ENCODE measurements at regions not wholly inside any gene's neighbourhood (a gene's known extent, or its start where the extent isn't known, plus 50 kb on each side); places are given as distances from the start of the nearest gene placed in this dataset.

DNA sequence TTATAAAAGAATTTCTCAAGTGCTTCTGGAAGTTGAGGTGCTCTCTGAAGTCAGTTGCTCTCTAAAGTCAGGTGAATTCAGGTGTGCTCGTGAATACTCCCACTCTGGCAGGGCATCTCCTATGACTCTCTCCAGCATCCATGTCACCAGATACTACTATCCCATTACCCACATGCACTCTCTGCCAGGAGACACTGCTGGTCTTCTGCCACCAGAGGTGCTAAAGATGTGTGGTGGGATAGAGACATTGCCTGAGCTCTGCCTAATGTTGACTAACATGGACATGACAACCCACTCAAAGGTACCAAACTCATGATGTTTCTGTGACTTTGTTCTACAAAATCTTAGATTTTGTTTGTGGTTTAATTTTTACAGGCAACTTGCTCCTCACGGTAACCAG lies 106.4 kb upstream of the HNRNPA3 start:
- DNase-seq (ENCODE audit: low spot score), result no peak

DNA sequence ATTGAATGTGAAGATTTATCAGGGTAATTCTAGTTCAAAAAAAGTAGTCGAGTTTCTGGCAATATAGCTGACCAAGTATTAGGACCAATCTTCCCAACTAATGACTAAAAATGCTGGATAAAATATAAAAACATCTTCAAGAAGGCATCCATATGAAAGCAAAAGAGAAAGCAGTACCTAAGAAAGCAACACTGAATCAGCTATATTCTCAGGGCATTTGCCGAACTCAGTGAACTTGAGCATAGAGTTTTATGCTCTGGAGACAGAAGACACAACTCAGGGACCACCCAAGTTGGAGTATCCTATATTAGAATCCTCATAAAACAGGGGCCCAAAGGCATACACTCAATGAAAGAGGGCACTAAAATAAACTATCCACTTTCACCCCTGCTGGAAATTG lies 103.7 kb upstream of the HNRNPA3 start:
- no peak for DNase-seq (ENCODE audit: low spot score)

DNA sequence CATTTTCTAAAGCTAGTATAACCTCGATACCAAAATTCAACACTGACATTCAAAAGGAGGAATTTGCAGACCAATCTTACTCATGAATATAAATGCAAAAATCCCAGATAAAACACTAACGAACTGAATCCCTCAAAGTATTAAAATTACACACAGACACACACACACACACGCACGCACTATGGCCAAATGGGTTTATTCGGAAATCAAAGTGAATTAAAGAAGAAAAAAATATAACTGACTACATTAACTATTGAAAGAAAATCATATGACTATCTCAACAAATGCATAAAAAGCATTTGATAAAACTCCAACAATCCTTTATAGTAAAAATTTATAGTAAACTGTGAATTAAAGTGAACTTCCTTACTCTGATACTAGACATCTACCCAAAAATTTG lies 97.9 kb upstream of the HNRNPA3 start:
- no peak for DNase-seq (ENCODE audit: low spot score)

DNA sequence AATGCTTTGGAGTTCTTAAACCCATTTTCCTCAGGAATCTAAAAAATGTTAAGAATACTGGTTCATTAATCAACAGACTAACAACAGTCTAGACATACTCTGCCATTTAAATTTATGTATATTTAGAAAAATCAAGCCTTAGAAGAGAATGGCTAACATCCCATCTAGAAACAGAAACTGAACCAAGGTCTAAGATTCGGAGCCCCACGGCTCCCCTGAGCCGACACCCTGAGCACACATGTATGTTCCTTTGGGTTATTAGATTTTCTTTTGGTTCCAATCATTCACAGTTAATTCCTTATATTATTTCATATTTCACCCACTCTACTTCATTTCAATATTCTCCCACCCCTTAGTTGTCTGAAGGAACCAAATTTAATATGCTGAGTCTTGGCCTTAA lies 94.8 kb upstream of the HNRNPA3 start:
- no peak for DNase-seq (ENCODE audit: low spot score)

DNA sequence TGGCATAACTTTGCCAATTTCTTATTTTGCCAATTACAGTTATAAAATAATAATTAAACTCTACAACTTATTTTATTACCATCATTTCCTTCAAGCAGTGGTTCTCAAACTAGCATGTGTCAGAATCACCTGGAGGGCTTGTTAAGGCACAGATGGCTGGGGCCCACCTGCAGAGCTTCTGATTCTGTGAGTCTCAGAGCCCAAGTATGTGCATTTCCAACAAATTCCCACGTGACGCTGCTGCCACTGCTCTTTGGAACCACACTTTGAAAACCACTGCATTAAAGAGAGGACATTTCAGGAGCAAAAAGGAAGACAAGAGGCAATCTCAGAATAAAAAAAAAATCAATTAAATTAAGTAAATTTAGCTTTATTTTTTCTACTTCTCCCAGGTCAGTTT lies 94.0 kb upstream of the HNRNPA3 start:
- DNase-seq (ENCODE audit: low spot score), result no peak

DNA sequence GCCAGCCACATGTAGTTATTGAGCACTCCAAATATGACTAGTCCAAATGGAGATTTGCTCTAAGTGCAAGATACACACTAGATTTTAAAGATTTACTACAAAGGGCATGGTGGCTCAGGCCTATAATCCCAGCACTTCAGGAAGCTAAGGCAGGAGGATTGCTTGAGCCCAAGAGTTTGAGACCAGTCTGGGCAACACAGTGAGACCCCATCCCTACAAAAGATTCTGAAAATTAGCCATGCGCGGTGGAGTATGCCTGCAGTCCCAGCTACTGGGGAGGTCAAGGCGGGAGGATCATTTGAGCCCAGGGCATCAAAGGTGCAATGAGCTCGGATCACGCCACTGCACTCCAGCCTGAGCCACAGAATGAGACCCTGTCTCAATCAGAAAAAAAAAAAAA lies 93.5 kb upstream of the HNRNPA3 start:
- DNase-seq (ENCODE audit: low spot score), result no peak

DNA sequence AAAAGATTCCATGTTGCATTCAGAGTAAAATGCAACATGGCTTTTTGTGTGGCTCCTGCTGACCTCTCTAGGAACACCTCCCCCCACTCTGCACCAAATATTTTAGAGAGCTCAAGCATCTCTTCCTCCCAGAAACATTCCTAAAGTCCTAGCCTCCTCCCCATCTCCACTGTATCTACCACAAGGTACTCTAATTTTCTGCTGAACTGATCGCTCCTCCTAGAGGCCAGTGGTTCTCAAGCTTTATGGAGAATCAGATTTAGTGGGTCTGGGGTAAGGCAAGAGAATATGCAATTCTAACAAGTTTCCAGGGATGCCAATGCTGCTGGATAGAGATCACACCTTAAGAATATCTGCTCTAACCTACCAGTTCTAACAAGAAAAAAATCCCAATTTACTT lies 89.5 kb upstream of the HNRNPA3 start:
- DNase-seq (ENCODE audit: low spot score), result no peak

DNA sequence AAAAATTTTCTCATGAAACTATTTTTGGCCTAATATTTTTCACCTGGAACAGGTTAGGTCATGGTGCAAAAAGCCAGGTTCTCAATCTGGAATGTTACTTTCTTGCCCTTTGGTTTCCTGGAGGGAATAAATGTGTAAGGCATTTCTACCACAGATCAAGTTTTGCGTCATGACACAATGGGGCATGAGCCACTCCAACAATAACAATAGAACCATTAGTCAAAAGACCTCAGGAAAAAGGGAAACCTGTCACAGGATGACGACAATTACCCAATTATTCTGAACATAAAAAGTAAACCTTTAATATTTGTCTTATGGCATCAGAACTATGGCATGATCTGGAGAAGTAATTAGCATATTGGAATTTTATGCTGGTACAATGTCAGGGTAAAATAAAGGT lies 88.2 kb upstream of the HNRNPA3 start:
- peak; percentile 28 for DNase-seq (ENCODE audit: low spot score)

DNA sequence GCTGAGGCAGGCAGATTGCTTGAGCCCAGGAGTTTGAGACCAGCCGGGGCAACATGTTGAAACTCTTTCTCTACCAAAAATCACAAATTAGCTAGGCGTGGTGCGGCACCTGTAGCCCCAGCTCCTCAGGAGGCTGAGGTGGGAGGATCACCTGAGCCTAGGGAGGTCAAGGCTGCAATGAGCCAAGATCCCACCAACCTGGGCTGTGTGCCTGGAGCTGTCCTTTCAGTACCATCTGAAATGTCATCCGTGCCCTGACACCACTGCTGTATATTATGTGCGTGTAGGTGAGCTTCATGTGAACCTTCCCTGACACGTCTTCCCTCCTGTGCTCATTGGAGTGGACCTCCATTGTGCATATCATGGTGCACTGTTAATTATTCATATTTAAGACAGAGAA lies 84.8 kb upstream of the HNRNPA3 start:
- no peak for DNase-seq (ENCODE audit: low spot score)

DNA sequence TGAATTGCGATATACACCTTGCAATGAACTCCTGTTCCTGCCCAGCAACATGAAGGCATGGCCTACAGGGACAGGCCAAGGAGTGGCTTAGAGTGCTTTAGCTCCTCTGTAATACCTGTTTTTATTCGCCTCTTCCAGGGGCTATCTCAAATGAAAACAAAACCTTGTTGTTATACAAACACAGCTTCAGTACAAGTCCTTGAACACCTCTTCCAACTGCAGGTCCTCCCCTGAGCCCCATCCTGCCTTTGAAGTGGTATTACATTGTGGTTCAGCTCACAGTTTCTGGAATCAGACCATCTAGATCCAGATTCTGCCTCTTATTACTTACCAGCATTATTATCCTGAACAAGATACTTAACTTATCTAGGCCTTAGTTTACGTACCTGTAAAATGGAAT lies 83.0 kb upstream of the HNRNPA3 start:
- no peak for DNase-seq (ENCODE audit: low spot score)

DNA sequence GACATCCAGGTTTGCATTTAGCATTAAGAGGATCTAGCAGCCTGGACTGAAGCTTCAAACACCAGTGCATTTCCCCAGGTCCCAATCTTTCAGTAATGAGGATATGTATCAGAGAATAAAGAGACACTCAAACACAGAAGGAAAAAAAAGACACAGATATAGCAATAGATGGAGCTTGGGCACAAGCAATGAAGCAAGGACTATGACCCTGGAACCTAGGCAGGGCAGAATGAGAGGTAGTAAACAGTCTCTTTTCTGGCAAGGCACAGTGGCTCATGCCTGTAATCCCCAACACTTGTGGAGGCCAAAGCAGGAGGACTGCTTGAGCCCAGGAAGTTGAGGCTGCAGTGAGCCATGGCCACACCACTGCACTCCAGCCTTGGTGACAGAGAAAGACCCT lies 80.7 kb upstream of the HNRNPA3 start:
- DNase-seq (ENCODE audit: low spot score), result no peak

DNA sequence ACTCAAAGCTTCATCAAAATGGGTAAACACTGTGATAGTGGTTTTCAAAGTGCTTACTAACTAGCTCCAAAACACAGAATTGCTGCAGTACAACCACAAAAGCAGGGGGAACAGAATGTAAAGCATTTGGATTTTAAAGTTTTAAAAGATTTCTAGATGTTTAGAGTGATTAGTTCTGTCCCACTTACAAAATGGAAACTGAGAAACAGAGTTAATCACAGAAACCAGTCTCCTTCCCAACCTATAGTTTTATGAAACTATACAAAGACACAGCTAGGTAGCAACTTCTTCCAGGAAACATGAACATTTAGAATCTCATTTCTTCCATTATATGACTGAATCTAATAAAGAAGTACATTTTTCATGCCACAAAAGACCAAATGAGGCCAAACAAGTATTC lies 73.8 kb upstream of the HNRNPA3 start:
- no peak for DNase-seq (ENCODE audit: low spot score)

DNA sequence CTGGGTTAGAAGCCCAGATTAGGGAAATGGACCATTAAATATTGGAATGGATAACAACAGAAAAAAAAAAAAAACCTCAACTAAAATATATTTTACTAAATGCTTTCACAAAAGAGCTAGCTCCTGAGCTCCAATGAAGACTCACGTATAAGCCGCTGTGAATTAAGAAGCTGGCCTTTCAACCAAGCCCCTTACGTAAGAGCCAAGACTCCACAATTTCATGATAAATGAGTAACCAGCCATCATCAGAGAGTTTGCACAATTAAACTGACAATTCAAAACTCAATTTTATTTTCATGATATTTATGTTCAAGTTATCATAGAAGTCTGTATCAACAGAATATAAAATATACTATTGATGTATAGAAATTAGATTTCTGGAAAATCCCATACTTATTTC lies 70.7 kb upstream of the HNRNPA3 start:
- no peak for DNase-seq (ENCODE audit: low spot score)

DNA sequence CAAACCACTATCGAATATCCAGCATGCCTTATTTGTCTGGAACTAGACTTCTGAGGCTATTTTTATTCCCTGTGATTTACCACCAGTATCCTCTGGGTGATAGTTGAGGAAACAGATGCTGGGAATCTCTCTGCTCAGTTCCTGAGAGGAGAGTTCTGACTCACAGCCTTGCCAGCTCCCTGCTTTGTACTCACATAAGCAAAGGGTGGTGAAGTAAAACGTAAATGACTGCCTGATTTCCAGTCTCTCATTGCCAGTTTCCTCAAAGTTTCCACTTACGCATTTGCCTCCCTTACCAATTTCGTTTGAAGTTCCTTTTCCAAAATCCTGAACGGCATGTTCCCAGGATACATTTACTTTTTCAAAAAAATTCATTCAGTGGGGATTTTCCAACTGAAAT lies 69.2 kb upstream of the HNRNPA3 start:
- DNase-seq (ENCODE audit: low spot score), result peak; percentile 85

DNA sequence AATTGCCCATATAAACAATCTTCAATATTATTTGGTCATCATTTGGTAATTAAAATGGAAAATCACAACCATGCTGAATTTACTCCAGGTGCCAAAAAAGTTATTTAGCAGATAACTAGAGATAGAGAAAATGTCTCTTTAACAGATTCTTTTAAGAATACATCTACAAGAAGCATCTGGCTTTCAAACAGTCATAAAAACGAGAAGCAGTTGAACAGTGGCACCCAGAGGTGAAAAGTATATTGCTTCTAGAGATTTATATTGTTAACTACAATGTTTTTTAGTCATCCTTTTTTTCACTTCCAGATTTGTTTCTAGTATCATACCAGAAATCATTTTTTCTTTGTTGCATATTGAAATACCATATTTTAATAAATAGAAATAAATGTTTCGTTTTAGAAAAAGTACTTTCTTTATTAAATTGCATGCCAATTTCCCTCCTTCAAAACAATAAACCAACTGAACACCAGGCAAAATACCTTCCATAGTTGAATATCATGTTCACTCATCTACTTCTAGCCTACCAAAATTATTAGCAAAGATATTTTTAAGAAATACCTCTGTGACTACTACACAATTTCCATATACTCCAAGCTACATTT lies 65.4 kb upstream of the HNRNPA3 start:
- peak; percentile 75 for DNase-seq (ENCODE audit: low spot score)

DNA sequence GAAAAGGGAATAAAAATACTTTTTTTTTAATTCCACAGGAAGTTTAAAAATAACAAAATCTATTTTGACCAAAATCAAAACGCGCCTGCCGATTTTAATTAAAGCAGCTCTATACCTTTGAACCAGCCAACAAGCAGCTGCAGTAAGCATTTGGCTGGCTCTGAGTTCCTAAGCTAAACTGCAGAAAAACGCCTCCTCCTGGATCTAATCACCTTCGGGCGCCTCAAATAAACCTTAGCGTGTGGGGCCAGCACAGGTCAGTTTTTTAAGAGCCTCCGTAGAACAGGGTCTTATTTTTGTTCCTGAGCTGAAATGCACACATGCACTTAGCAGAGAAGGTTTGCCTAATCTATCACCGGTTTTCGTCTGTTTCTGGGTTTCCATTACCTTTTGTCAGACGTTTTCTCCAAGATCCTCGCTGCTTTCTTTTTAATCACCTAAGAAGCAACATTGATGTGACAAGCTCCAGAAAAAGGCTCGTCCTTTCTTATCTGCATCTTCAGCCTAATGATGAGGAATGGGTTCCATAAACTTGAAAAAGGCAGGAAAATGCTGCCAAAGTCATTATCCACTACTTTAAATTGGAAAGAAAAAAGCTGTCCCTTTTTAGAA lies 64.7 kb upstream of the HNRNPA3 start:
- DNase-seq (ENCODE audit: low spot score), result no peak

DNA sequence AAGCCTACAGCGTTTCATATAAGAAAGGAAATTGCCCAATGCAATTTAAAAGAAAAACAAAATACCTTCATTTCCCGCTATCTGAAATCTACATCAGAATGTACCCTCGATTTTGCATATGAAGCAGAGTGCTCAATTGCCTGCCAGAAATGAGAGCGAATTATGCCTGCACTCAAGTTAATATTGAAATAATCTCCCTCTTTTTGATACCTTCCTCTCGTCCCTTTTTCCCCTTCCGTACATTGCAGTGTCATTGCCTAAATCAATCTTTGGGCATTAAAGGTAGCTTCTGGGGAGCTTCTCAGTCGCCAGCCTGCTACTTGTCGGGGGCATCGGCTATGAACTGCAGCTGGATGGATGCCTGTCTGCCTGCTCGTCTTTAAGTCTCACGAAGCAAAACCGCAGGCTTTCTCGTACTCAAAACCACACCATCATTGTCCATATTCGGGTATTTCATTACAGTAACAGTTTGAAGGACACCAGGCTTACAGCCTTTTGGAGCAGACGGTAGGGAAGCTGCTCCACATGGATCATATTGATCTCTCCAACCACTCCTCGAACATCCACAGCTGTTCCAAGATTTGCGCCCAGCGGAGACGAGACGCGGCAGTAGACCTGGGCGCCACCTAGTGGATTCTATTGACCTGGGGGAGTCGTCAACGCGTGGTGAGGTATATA lies 64.0 kb upstream of the HNRNPA3 start:
- peak; percentile 71 for DNase-seq (ENCODE audit: low spot score)

DNA sequence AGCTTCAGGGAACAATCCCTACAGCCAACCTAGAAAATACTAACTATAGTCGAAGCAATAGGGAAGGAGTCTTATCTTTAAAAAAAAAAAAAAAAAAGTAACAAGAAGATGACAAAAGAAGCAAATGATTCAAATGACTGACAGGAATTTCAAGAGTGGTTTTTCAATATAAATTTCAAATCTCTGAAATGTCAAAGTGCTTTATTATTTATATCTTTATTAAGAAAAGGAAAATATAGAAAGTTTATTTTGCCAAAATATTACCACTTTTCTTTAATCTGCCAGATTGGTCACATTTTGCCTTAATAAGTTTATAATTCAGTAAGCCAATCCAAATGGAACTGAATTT lies 63.5 kb upstream of the HNRNPA3 start:
- DNase-seq (ENCODE audit: low spot score), result no peak

DNA sequence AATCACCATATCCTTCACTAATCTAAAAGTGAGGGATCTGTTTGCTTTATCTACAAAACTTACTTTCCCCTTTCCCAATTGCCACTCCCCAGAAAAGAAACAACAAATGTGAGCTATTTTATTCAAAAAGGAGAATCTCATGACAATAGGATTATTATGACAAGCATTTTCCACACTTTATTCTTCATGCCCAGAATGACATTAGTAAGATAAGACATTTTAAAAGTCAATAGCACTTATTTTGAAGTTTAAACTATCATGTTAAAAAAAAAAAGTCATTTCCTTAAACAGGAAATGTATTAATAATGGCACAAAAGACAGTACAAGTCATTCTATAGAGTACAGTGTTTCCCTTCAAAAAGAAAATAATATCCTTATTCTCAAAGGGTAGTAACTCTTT lies 58.8 kb upstream of the HNRNPA3 start:
- DNase-seq (ENCODE audit: low spot score), result no peak

DNA sequence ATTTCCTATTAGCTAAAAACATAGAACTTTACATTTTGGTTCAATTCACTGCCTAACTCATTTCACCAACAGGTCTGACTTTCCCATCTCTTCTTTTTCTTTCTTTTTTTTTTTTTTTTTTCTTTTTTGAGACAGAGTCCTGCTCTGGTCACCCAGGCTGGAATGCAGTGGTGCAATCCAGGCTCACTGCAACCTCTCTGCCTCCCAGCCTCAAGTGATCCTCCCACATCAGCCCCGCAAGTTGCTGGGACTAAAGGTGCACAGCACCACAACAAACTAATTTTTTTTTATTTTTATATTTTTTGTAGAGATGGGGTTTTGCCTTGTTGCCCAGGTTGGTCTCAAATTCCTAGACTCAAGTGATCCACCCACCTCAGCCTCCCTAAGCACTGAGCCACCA lies 57.8 kb upstream of the HNRNPA3 start:
- DNase-seq (ENCODE audit: low spot score), result no peak

DNA sequence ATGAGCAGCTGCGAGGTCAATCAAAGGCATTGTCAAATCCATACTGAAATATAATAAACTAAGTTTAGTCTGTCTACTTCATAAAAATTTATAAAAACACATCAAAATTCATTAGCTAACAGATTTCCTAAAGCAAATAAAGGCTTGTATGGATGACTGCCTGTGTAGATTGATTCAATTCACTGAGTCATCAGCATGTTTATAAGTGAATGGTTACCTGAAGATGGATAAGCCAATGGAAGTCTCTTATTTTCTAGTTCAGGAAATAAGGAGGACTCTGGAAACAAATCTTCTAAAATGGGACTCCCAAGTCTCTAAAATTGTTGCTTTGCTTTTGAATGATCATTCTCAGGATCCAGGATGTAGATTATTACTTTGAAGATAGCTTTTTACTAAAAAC lies 57.0 kb upstream of the HNRNPA3 start:
- no peak for DNase-seq (ENCODE audit: low spot score)

DNA sequence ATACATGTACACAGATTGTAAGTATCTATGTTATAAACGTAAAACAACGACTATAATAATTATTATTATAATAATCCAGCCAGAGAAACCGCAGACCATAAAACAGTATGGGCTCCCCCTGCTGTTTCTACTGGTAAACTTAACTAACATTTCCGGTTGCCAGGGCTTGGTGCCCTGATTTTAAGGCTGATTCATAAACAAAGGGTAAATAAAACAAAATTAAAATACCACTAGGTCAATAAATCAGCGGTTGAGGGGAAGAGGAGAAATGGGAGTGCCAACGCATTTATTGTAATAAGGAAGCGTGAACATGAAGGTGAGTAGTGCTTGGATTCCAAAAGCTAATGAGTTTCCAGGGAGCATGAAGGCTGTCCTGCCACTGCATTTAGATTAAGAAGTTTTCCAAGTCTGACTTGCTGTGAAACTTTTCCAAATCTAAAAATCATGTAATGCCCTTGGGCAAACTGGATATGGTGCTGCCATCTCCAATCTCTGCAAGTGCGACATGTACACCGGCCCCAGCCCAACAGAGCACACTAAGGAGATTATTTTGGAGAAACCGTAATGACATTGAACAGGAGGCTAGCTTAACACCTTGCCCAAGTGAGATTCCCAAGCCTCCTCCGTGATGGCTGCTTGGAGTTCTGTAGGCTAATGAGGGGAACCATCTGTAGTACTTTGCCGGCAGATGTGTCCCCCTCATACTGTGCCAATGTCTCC lies 50.7 kb upstream of the HNRNPA3 start:
- peak; percentile 32 for DNase-seq (ENCODE audit: low spot score)

Data from A172 (cell line).